H1 (cell line): ENCODE measurements at regions not wholly inside any gene's neighbourhood (a gene's known extent, or its start where the extent isn't known, plus 50 kb on each side); places are given as distances from the start of the nearest gene placed in this dataset.

ENCODE experiments used
- BRCA1 ChIP-seq: IDR thresholded peaks from 2 replicates; pipeline ENCODE4 v1.6.1; 2012; ENCODE audit warnings: low read depth, low read length, improper control_type of control experiment
- CTCF ChIP-seq, 3 experiments: IDR thresholded peaks; 1 replicate in 2 of 3; 2 replicates in 1 of 3; pipeline versions ENCODE4 v1.5.1 to v1.6.1; 2011; ENCODE audit warnings: low read length in 3 of 3, mild to moderate bottlenecking in 3 of 3, inconsistent platforms in 2 of 3, low read depth in 1 of 3, moderate library complexity in 1 of 3; ENCODE audit not compliant: insufficient read depth in 1 of 3; ENCODE audit errors: control extremely low read depth in 1 of 3
- EGR1 ChIP-seq: IDR thresholded peaks from 2 replicates; pipeline ENCODE4 v1.6.1; 2011; ENCODE audit warnings: low read depth, low read length, borderline replicate concordance
- RNF2 ChIP-seq: fragments of 200-900, 300-1000 bp; sonication (generic); IDR thresholded peaks from 2 replicates; pipeline ENCODE4 v1.7.1; 2016; ENCODE audit warnings: borderline replicate concordance, low read depth, mild to moderate bottlenecking, antibody characterized with exemption, low read length; ENCODE audit not compliant: poor library complexity, severe bottlenecking; ENCODE audit errors: missing control alignments
- TAF1 ChIP-seq: IDR thresholded peaks from 2 replicates; pipeline ENCODE4 v1.6.1; 2011; ENCODE audit warnings: mild to moderate bottlenecking, low read depth, low read length
- ZNF274 ChIP-seq: IDR thresholded peaks from 2 replicates; pipeline ENCODE4 v1.7.0; 2012; ENCODE audit warnings: low read length, borderline replicate concordance; ENCODE audit errors: extremely low read depth
- TF ChIP-seq, protein P1 (sequence below): IDR thresholded peaks from 2 replicates; pipeline ENCODE4 v1.6.1; 2012; ENCODE audit warnings: inconsistent platforms

GRCh38 chr2:125386074-125386473 is 1269.9 kb upstream of the GYPC start:
- TF ChIP-seq TAF1 = no peak
- peak in 1 of 3 experiments; percentile 52; a peak in 1 of 4 replicates for TF ChIP-seq CTCF (IDR thresholded peaks at IDR 0.05; ENCODE audit: control extremely low read depth in 1 of 3, insufficient read depth in 1 of 3, low read depth in 1 of 3, low read length in 3 of 3)
- TF ChIP-seq, protein P1, sequence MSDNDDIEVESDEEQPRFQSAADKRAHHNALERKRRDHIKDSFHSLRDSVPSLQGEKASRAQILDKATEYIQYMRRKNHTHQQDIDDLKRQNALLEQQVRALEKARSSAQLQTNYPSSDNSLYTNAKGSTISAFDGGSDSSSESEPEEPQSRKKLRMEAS = no peak
- no peak for TF ChIP-seq RNF2
- no peak for TF ChIP-seq EGR1
- no peak for TF ChIP-seq ZNF274
- TF ChIP-seq BRCA1 = no peak
